HG03280 (cell line): ENCODE measurements at regions not wholly inside any gene's neighbourhood (a gene's known extent, or its start where the extent isn't known, plus 50 kb on each side); places are given as distances from the start of the nearest gene placed in this dataset.
"Not testable (repeated sequence)": the region's sequence is repeated elsewhere in the genome, so short reads cannot be mapped to it uniquely, and the experiment has no call there.

Source experiments
- ATAC-seq: cut with Tn5 transposase; IDR thresholded peaks from one replicate; pipeline ENCODE4 v1.9.1; 2021; ENCODE audit warnings: mild to moderate bottlenecking, moderate library complexity; ENCODE audit not compliant: unreplicated experiment

DNA sequence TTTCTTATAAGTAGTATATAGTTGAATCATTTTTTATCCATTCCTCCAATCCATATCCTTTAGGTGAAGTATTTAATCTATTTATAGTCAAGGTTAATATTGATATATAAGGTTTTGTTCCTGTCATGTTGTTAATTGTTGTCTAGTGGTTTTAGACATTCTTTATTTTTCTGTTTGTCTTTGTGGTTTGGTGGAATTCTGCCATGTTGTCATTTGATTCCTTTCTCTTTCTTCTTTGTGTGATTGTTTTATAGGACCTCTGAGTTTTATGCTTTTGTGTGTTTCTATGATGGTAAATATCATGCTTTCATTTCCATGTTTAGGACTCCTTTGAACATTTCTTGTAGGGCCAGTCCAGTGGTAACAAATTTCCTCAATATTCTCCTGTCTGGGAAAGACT lies 450.3 kb upstream of the BTBD3 start:
- no peak for ATAC-seq

DNA sequence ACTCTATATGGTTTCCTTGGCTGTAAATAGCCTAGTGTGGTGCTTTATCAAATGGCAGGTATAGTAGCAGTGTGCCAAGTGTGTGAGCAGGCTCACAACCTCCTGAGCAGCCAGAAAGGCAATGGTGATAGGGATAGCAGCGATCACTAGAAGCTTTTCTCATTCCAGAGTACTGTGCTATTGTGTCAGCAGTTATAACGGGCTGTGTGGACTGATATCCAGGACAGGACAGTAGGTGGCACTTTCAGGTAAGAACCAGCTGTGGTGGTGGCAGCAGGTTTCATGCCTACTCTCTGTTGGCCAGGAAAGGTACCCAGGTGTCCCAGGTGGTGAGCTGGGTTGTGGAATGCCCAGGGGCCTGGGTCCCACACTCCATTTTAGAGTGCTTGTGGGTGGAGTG lies 448.8 kb upstream of the BTBD3 start:
- ATAC-seq, result no peak

DNA sequence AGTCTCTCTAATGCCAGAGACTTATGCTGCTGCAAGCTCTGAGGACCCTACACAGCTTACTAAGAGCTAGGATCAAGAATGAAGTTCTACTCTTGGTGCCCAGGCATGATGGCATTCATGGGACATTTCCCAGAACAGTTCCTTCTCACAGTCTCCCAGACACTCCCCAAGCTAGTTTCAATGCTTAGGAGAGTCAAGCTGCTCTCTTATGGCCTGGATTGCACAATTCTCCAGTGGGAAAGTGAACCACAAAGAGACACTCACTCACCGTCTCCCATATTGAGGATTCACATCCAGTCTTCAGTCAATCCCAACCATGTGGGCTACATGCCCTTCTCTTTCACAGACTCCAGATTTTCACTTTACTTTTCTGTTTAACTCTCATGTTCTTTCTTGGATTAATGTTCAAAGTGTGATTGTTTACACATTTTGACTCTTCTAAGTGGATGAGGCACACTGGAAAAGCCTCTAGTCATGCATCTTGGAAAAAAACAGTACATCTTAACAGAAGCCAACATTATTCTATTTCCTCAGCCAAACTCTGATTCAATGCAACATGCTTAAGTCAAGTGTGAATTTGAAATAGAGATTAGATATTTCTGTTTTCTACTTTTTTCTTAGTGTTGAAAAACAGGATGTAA lies 447.8 kb upstream of the BTBD3 start:
- ATAC-seq, result no peak

DNA sequence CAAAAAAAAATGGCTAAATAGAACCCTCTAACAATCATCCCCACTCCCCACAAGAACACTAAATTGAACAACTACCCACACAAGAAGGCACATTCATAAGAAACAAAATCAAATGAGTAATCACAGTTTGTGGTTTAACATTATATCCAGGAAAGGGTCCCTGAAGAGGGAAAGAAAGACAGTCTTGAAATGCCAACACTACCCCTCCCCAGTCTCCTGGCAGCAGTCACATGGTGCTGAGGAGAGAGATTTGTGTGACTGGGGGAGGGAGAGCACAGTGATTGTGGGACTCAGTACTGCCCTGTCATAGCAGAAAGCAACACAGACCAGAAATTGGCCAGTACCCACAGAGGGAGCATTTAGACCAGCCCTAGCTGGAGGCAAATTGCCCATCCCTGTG lies 443.7 kb upstream of the BTBD3 start:
- no peak for ATAC-seq

DNA sequence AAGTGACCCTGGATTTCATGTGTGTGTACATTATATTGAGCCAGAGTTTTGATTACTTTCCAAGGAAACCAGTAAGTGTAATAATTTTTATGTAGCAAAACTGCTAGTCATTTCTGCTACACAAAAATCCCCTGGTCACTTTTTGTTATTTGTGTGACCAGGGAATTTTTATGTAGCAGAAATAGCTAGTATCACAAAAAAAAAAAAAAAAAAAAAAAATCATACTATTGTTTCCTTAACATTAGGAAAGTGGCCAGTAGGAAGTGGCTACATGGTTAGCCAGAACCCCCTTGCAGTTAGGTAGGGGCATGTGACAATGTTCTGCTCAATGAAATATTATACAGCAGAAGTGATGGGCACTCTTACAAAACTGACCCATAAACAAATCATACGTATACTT lies 434.0 kb upstream of the BTBD3 start:
- ATAC-seq, result no peak

DNA sequence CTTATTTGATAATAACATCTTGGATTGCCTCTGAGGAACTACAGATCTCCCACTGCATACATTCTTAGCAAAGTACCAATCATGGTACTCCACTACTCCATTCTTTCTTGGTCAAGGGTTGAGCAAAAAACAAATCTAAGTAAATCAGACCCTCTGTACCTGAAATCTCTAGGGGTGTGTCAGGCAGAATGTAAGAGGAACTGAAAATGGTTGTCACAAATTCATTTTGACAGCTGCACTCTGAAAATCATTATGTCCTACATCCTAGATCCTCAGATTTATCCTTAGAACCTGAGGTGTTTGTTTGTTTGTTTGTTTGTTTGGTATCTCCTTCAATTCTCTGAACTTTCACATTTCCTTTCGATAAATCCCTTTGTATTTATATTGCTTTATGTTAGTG lies 433.2 kb upstream of the BTBD3 start:
- no peak for ATAC-seq

DNA sequence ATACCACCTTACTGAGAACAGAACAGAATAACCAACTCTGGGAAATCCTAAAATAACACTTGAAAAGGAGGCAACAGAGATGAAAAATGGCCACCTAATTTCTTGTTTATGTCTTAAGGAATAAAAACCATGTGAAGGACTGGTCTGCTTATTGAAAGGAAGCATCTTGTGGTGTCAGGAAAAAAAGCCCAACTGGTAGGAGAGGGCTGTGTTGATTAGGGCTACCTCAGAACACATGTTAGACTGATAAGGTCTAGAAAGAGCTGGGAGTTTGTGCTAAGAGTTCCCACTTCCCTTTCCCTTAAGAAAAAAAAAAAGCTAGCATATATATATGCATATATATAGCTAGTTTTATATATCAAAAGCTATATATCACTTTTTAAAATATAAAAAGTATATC lies 425.3 kb upstream of the BTBD3 start:
- no peak for ATAC-seq

DNA sequence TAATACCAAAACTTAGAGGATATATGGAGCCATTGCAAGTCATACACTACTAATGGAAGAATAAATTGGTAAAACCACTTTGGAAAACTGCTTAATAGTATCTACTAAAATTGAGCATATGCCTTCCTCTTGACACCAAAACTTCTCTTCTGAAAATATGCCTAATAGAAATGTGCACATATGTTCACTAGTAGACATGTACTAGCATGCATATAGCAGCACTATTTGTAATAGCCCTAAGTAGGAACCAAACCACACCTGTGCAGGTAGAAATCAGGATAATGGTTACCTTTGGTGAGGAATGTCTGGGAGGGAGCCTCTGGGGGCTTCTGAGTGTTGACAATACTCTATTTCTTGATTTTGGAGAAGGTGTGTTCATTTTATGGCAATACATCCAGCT lies 424.8 kb upstream of the BTBD3 start:
- ATAC-seq, result no peak

DNA sequence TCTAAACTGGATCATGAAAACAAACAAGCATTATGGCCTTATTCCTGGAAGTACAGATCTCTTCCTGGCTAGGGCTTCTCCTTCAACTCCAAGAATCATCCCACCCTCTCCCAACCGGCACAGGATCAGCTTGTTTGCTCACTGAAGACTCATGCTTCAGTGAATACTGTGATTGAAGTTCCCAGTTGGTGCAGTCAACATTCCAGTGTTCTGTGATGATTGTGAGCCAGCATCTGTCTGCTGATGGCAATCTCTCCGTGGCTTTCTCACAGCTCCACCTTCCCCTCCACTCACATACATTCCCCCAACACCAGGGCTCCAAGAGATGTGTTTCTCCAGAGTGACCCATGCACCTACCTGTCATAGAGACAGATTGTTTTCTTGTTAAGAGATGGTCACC lies 421.3 kb upstream of the BTBD3 start:
- no peak for ATAC-seq

DNA sequence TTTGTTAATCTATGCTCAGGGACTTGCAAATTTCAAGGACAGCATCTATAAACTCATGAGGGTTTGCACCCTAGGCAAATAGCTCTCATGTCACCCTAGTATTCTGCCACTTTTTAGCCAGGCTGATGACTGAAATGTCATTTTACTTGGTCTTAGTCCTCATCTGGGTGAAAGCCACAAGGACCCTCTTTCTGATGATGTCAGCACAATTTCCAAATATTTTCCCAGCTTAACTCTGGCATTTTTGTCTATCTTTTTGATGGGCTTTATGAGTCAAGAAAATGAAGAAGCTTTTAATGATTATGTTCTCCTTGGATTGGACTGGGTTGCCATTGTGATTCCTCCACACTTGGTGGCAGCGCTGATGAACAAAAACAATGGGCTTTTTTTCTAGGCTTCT lies 420.1 kb upstream of the BTBD3 start:
- ATAC-seq, result no peak

DNA sequence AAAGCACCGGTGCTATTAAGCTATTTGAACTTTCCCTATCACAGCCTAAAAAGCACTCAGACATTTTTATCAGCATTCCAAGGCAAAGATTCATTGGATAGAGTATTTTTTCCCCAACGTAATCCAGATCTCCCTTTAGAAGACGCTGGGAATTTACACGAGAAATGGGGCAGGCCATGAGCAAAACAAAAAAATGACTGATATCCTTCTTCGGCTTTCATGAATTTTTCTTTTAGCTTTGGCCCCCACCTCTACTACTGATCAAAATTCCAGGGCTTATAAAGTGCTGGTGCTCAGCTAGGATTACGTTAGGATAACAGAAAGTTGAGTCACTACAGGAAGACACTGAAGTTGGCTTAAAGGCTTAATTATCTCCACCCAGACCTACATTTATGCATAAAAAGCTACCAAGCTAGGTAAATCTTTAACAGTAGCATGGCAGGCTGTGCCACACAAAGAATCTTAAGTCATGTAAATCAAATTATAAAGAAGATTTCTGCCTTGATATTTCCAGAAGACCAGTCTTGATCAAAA lies 418.5 kb upstream of the BTBD3 start:
- no peak for ATAC-seq

DNA sequence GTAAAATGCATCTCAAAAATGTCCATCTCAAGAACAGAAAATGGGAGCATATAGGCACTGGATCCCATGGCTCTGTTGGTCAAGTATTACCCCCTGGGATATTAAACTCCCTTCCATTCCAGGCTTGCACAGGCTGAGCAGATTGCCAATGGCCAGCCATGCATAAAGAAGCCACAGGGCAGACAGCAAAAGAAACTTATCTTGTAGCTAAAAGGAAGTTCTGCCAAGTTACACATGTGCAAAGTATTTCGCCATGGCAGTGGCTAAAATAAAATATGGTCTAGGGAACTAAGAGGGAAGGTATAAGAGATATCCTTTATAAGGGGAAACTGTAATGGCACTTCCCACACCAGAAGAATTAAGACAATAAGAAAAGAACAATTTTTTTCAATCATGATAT lies 415.6 kb upstream of the BTBD3 start:
- ATAC-seq, result no peak

DNA sequence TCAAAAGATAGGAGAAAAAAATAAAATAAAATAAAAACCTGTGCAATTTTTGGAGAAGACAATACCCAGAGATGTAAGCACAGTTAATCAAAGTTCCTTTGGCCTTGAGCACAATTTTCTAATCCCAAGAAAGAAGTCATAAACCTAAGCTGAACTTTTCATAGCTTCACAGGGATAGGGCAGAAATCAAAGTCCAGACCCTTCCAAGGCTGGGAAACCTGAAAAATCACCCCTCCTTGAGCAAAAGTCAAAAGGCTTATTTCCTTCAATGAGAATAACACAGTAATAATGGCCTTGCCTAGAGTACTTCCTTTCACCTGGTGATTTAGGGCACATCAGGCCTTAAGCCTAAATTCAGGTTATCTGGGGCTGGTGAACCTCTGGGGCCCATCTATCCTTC lies 415.0 kb upstream of the BTBD3 start:
- no peak for ATAC-seq

DNA sequence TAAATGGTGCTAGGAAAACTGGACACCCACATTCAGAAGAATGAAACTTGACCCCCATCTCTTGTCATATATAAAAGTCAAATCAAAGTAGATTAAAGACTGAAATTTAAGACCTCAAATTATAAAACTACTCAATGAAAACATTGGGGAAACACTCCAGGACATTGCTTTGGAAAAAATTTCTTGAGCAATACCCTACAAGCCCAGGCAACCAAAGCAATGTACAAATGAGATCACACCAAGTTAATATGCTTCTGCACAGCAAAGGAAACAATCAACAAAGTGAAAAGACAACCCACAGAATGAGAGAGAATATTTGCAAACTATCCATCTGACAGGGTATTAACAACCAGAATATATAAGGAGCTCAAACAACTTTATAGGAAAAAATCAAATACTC lies 407.9 kb upstream of the BTBD3 start:
- ATAC-seq, result no peak

DNA sequence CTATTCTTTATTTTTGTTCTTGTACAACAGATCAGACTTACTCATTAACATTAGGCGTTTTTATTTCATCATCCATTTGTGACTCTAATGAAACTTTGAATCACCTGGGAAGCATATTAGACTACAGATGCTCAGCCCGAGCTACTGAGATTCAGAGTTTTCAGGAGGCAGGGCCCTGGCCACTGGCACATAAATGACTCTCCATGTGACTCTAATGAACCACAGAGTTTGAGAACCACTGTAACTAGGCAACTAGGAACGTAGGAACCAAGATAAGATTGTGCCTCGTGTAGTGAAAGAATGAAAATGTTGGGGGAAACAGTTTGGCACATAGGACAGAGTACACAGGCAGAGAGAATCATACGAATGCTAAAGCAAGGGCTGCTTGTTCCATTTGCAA lies 405.9 kb upstream of the BTBD3 start:
- ATAC-seq, result no peak

DNA sequence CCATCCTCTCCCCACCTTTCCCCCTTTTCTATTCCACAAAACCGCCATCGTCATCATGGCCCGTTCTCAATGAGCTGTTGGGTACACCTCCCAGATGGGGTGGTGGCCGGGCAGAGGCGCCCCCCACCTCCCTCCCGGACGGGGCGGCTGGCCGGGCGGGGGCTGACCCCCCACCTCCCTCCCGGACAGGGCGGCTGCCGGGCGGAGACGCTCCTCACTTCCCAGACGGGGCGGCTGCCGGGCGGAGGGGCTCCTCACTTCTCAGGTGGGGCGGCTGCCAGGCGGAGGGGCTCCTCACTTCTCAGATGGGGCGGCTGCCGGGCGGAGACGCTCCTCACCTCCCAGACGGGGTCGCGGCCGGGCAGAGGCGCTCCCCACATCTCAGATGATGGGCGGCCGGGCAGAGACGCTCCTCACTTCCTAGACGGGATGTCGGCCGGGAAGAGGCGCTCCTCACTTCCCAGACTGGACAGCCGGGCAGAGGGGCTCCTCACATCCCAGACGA lies 404.4 kb upstream of the BTBD3 start:
- ATAC-seq, result not testable (repeated sequence)

DNA sequence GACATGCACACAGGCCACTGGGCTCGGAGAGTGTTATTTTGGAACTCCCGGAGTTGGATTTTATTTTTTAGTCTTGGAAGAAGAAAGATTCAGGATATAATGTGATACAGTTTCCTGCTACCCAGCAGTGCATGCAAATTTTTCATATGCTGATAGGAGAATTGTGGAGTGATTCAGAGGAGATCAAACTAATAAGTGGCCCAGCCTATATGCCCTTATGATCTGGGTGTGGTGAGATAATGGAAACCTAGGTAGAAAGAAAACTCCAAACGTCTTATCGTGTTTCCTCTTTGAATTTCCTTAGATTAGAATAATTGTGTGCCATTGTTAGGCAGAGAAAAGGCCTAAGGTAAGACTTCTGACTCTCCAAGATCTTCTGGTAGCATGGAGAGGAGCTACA lies 401.2 kb upstream of the BTBD3 start:
- ATAC-seq, result no peak

DNA sequence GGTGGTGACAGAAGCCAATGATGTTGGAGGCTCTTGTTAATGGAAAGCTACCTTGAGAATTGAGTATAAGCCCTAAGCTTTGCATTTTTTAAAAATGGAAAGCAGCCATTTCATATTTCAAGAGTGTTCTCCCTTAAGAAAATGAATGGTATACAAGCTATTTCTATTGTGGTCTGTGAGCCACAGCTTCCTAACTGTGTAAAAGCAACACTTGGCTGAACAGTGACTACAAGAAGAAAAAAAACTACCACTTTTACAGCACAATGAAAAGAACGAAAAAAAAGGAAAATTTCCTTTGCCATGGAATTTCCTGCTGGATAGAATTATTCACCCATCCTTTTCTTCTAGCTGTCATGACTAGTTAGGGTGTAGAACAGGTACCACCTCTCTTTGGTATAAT lies 397.1 kb upstream of the BTBD3 start:
- ATAC-seq, result no peak

DNA sequence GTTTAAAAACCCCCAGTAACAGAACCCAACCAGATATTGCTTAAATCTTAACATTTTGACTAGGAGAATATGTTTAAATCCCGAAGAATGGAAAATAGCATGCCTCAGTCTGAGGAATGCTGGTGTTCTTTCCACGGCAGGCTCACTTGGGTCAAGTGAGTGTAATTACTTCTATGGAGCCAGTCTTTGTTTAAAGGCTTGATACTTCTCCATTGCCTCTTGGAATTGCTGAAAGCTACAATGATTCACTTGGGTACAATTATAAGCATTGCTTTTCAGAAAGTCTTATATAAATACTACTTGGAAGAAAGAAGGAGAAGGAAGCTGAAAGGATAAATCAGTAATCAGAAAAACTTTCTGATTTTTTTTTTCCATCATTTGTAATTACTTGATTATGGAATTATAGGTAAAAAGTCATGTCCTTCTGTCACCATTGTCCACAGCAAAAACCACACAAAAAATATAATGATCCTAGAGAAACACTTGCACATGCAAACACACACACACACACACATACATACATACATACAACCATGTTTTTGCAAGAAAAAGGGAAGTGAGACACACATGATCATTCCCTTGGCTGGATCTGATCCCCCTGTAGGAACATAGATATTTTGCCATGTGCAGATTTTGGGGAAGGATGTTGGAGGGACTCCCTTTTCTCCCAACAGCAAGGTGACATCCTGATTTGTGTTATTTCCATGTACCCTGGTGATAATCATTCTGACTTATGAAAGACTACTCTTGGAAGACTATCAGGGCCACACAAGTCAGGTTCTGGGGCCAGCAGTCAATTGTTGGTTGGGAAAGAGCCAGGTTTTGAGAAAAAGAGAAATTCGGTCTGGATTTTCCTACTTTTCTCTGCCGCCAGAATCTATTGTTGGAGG lies 396.0 kb upstream of the BTBD3 start:
- no peak for ATAC-seq

DNA sequence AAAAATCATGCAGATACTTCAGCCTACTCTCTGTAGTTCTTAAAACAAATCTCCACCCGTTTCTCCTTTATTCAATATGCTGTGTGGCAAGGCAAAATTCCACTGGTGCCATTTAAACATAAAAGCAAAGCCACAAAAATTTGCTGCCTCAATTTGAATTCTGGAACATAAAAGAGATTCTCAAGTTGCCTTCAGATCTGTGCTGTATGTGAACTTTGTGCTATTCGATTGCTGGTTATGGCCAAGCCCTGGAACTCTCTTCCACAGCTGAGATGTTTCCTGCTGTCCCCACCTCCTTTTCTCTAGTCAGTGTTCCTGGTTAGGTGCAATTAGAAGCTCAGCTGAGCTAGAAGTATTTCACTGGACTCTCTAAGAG lies 395.3 kb upstream of the BTBD3 start:
- ATAC-seq, result no peak

DNA sequence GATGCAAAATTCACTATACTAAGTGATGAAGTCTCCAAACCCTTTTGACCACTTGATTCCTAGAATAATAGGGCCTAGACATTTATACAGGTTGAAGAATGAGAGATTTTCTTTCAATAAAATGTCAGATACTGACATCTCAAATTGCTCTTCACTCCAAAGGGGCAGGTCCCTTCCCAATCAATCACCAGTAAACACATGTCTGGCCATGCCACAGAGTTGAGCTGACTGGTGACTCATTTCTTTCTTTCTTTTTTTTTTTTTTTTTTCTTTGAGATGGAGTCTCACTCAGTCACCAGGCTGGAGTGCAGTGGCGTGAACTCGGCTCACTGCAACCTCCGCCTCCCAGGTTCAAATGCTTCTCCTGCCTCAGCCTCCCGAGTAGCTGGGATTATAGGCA lies 388.6 kb upstream of the BTBD3 start:
- no peak for ATAC-seq

DNA sequence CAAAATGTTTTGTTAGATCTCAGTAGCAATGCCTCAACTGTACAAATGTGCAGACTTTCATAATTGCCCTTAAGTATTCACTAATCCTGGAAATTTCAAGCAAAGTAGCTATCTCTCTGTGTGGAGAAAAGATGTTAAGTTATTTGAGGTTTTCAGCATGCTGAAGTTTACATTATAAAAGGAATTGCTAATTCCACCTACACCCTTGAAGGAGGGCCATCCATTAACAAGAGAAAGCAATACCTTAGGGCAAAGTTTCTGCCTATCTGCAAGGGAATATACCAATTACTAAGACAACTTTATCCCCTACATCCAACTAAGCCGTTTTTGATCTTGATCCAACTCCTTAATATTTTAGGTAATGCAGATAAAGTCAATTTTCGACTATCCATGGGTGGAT lies 380.7 kb upstream of the BTBD3 start:
- ATAC-seq, result no peak
